ENCODE measurements at regions not wholly inside any gene's neighbourhood (a gene's known extent, or its start where the extent isn't known, plus 50 kb on each side); places are given as distances from the start of the nearest gene placed in this dataset.
A peak's percentile ranks its signal among the peaks of the same experiment; 100 is the strongest.

- POLR2A ChIA-PET = interaction anchor here (0.6 kb wide), 1 partner anchor 258 kb away, joined by 15 read pairs; no protein-coding TSS in a partner anchor
- CTCF ChIA-PET = interaction anchor here (1.0 to 1.2 kb wide), 3 partner anchors 8 to 22 kb away, joined by 3 read pairs; no protein-coding TSS in a partner anchor
- H3K27me3 ChIP-seq (ENCODE audit: control insufficient read depth, insufficient read depth, low read length) = peaks cover 9% of the 10 kb centered on the region
- TF ChIP-seq, protein P1, sequence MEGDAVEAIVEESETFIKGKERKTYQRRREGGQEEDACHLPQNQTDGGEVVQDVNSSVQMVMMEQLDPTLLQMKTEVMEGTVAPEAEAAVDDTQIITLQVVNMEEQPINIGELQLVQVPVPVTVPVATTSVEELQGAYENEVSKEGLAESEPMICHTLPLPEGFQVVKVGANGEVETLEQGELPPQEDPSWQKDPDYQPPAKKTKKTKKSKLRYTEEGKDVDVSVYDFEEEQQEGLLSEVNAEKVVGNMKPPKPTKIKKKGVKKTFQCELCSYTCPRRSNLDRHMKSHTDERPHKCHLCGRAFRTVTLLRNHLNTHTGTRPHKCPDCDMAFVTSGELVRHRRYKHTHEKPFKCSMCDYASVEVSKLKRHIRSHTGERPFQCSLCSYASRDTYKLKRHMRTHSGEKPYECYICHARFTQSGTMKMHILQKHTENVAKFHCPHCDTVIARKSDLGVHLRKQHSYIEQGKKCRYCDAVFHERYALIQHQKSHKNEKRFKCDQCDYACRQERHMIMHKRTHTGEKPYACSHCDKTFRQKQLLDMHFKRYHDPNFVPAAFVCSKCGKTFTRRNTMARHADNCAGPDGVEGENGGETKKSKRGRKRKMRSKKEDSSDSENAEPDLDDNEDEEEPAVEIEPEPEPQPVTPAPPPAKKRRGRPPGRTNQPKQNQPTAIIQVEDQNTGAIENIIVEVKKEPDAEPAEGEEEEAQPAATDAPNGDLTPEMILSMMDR (IDR thresholded peaks at IDR 0.05; ENCODE audit: insufficient read depth, low read depth, low read length) = no peak
- H3K4me3 ChIP-seq (ENCODE audit: low read depth, low read length) = no peak overlapping the region
- DNase-seq (ENCODE audit: low read depth) = no peak
- no peaks in the 10 kb centered on the region for H3K36me3 ChIP-seq (ENCODE audit: control insufficient read depth, insufficient read depth, low read length)
Measured at GRCh38 chr18:57975805-57976204, 68.2 kb upstream of the NEDD4L start.

GRCh38 chr18:57974585-57975265, 69.3 kb upstream of the NEDD4L start:
- POLR2A ChIA-PET = no interaction called here
- TF ChIP-seq, protein P1 (IDR thresholded peaks at IDR 0.05; ENCODE audit: insufficient read depth, low read depth, low read length) = no peak
- Histone ChIP-seq H3K27me3 (ENCODE audit: control insufficient read depth, insufficient read depth, low read length) (peaks cover 9% of the 10 kb centered on the region), H3K4me3 (ENCODE audit: low read depth, low read length) (no peak overlapping the region), H3K36me3 (ENCODE audit: control insufficient read depth, insufficient read depth, low read length) (no peaks in the 10 kb centered on the region)
- no peak for DNase-seq (ENCODE audit: low read depth)
- CTCF ChIA-PET = interaction anchor here (1.0 to 1.2 kb wide), 2 partner anchors 9 to 23 kb away, joined by 3 read pairs; no protein-coding TSS in a partner anchor

DNA sequence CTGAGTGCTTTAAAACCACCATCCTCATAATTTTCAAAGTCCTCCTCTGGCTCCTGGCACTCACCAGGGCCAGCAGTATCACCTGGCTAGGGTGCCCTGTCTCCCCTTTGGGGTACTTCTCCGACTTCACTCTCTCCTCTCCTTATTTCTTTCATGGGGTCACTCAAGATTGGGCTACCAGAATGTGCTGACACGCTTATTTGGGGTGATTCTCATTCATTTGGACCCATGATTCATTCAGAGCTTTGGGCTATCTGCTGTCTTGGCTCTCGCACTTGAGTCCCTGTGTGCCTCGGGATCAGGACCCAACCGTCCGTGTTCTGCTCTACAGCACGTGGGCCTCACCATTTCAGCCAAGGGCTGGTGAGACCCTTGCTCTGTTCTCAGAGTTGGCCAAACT, 70.1 kb upstream of the NEDD4L start:
- no peaks in the 10 kb centered on the region for H3K36me3 ChIP-seq (ENCODE audit: control insufficient read depth, insufficient read depth, low read length)
- CTCF ChIA-PET = interaction anchor here (1.3 kb wide), 1 partner anchor 10 kb away, joined by 4 read pairs; no protein-coding TSS in a partner anchor
- no peak overlapping the region for H3K4me3 ChIP-seq (ENCODE audit: low read depth, low read length)
- POLR2A ChIA-PET = no interaction called here
- peaks cover 7% of the 10 kb centered on the region for H3K27me3 ChIP-seq (ENCODE audit: control insufficient read depth, insufficient read depth, low read length)
- no peak for DNase-seq (ENCODE audit: low read depth)
- TF ChIP-seq, protein P1 (IDR thresholded peaks at IDR 0.05; ENCODE audit: insufficient read depth, low read depth, low read length) = no peak

DNA sequence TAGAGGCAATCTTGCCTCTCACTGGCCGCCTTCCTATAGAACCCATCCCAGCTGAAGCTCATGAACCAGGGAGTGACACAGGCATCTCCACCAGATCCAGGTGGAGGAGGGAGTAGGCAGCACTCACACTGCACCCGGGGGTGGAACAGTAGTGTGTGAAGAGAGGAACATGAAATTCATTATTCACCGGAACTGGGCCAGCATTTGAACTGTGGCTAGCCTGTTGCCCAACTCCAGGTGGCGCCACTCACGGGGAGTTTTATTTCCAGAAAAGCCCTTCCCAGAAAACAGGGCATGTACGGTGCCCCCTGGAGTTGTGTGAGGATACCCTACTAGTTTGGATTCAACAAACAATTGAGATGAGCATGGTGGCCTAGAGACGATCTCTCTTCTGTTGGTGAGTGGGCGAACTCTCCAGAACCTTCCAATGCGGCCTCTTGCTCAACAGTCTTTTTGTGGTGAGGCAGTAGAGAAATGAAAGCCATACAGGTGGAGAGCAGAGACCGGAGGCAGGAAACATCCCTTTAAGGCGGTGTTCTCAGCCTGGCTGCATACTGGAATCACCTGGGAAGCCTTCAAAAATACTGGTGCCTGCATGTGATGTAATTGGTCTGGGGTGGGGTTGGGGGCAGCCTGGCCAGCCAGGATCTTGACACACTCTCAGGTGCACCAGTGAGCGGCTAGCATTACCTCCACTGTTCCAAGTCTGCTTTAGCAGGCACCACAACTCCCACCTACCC, 73.5 kb upstream of the NEDD4L start:
- H3K36me3 ChIP-seq (ENCODE audit: control insufficient read depth, insufficient read depth, low read length) = no peaks in the 10 kb centered on the region
- peaks cover 1% of the 10 kb centered on the region; the same call in 1 of the 2 replicates for H3K27me3 ChIP-seq (ENCODE audit: control insufficient read depth, insufficient read depth, low read length)
- ChIA-PET POLR2A (no interaction called here), CTCF (no interaction called here)
- TF ChIP-seq, protein P1 (IDR thresholded peaks at IDR 0.05; ENCODE audit: insufficient read depth, low read depth, low read length) = peak; percentile 30; the same call in 1 of the 2 replicates
- H3K4me3 ChIP-seq (ENCODE audit: low read depth, low read length) = no peak overlapping the region
- DNase-seq (ENCODE audit: low read depth) = no peak

DNA sequence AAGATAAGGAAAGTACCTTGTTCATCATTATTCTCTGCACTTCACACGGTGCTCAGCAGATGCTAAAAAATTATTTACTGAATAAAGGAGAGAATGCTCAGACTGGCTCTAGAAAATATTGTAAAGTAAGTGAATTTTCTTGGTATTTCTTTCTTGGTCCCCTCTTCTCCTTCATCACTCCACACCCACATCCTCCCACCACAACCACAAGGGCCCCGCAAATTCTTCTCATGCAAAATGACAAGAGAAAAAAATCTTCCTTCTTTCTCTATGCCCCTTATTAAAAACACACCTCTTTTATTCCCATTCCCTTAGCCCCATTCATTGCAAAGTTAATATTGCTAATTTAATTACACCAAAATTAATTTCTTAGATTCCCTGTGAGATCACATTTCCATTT, 74.2 kb upstream of the NEDD4L start:
- H3K27me3 ChIP-seq (ENCODE audit: control insufficient read depth, insufficient read depth, low read length) = peaks cover 3% of the 10 kb centered on the region
- no peak overlapping the region for H3K4me3 ChIP-seq (ENCODE audit: low read depth, low read length)
- DNase-seq (ENCODE audit: low read depth) = no peak
- H3K36me3 ChIP-seq (ENCODE audit: control insufficient read depth, insufficient read depth, low read length) = no peaks in the 10 kb centered on the region
- CTCF ChIA-PET = no interaction called here
- TF ChIP-seq, protein P1 (IDR thresholded peaks at IDR 0.05; ENCODE audit: insufficient read depth, low read depth, low read length) = no peak
- POLR2A ChIA-PET = no interaction called here

All from BJ (cell line).